Prostate gland (tissue), 1 donor: ENCODE measurements at regions not wholly inside any gene's neighbourhood (a gene's known extent, or its start where the extent isn't known, plus 50 kb on each side); places are given as distances from the start of the nearest gene placed in this dataset.

Experiments
- POLR2A ChIP-seq: fragments of 450-650 bp; IDR thresholded peaks from one replicate; pipeline ENCODE4 v1.6.1; 2016; ENCODE audit warnings: antibody characterized with exemption, mild to moderate bottlenecking
- POLR2AphosphoS5 ChIP-seq: sonication (generic); formaldehyde crosslinking; IDR thresholded peaks from one replicate; pipeline ENCODE4 v1.6.1; 2017; ENCODE audit warnings: antibody characterized with exemption

GRCh38 chr13:46962281-46962941 lies 65.6 kb upstream of the HTR2A start:
- TF ChIP-seq POLR2AphosphoS5: no peak
- no peak for TF ChIP-seq POLR2A
